ENCODE measurements at regions not wholly inside any gene's neighbourhood (a gene's known extent, or its start where the extent isn't known, plus 50 kb on each side); places are given as distances from the start of the nearest gene placed in this dataset.
"Not testable (repeated sequence)": the region's sequence is repeated elsewhere in the genome, so short reads cannot be mapped to it uniquely, and the experiment has no call there.

- DNase-seq = no peak
These were observed 91.2 kb downstream of the EOMES start for GRCh38 chr3:27630885-27631284.

- DNase-seq = no peak
These were observed 92.8 kb downstream of the EOMES start for GRCh38 chr3:27629366-27629765.

- DNase-seq = no peak
These were observed 93.9 kb downstream of the EOMES start for GRCh38 chr3:27628026-27628750.

GRCh38 chr3:27626596-27627118 lies 95.5 kb downstream of the EOMES start:
- no peak for DNase-seq

- DNase-seq = no peak
These were observed 96.3 kb downstream of the EOMES start for GRCh38 chr3:27625864-27626263.

- DNase-seq = no peak
These were observed 98.9 kb downstream of the EOMES start for GRCh38 chr3:27623085-27623753.

- no peak for DNase-seq
These were observed 104.6 kb downstream of the EOMES start for GRCh38 chr3:27617552-27617951.

- DNase-seq = no peak
These were observed 106.1 kb downstream of the EOMES start for GRCh38 chr3:27616031-27616430.

- no peak for DNase-seq
These were observed 106.6 kb downstream of the EOMES start for GRCh38 chr3:27615555-27615954.

GRCh38 chr3:27614592-27614991 lies 107.5 kb downstream of the EOMES start:
- DNase-seq = no peak

- DNase-seq = no peak
These were observed 108.2 kb downstream of the EOMES start for GRCh38 chr3:27613846-27614500.

- DNase-seq = no peak
These were observed 111.2 kb downstream of the EOMES start for GRCh38 chr3:27610800-27611525.

- no peak for DNase-seq
These were observed 114.8 kb downstream of the EOMES start for GRCh38 chr3:27607370-27607769.

- no peak for DNase-seq
These were observed 115.6 kb downstream of the EOMES start for GRCh38 chr3:27606537-27606936.

GRCh38 chr3:27601311-27601710 lies 117.1 kb upstream of the SLC4A7 start:
- not testable (repeated sequence) for DNase-seq

GRCh38 chr3:27599741-27600140 lies 115.6 kb upstream of the SLC4A7 start:
- not testable (repeated sequence) for DNase-seq

- no peak for DNase-seq
These were observed 112.7 kb upstream of the SLC4A7 start for GRCh38 chr3:27596921-27597320.

GRCh38 chr3:27596334-27596841 lies 112.2 kb upstream of the SLC4A7 start:
- peak in 1 of 56 donors; percentile 9 for DNase-seq

- DNase-seq = no peak
These were observed 110.0 kb upstream of the SLC4A7 start for GRCh38 chr3:27594096-27594690.

GRCh38 chr3:27593173-27593572 lies 109.0 kb upstream of the SLC4A7 start:
- no peak for DNase-seq

All from nucleus accumbens (tissue), 56 donors.